ENCODE measurements at regions not wholly inside any gene's neighbourhood (a gene's known extent, or its start where the extent isn't known, plus 50 kb on each side); places are given as distances from the start of the nearest gene placed in this dataset.

- no peak for DNase-seq (ENCODE audit: low read depth)
Observed at GRCh38 chr7:25787336-25787735, 364.7 kb upstream of the NFE2L3 start.

GRCh38 chr7:25788371-25788770 lies 363.6 kb upstream of the NFE2L3 start:
- no peak overlapping the region for H3K4me3 ChIP-seq (ENCODE audit: low read length)
- no peak for TF ChIP-seq CTCF (conservative IDR thresholded peaks at IDR 0.05; ENCODE audit: low read length)
- DNase-seq (ENCODE audit: low read depth), result no peak

More at GRCh38 chr7:25787336-25787735, 364.7 kb upstream of the NFE2L3 start:
- no peak overlapping the region for H3K4me3 ChIP-seq (ENCODE audit: low read length)
- TF ChIP-seq CTCF (conservative IDR thresholded peaks at IDR 0.05; ENCODE audit: low read length), result no peak

- no peak for DNase-seq (ENCODE audit: low read depth)
- no peak overlapping the region for H3K4me3 ChIP-seq (ENCODE audit: low read length)
- no peak for TF ChIP-seq CTCF (conservative IDR thresholded peaks at IDR 0.05; ENCODE audit: low read length)
Observed at GRCh38 chr7:25788961-25789620, 362.9 kb upstream of the NFE2L3 start.

- TF ChIP-seq CTCF (conservative IDR thresholded peaks at IDR 0.05; ENCODE audit: low read length), result no peak
- DNase-seq (ENCODE audit: low read depth), result no peak
- H3K4me3 ChIP-seq (ENCODE audit: low read length), result no peak overlapping the region
Observed at GRCh38 chr7:25789701-25790640, 362.0 kb upstream of the NFE2L3 start.

- H3K4me3 ChIP-seq (ENCODE audit: low read length), result no peak overlapping the region
- DNase-seq (ENCODE audit: low read depth), result no peak
- no peak for TF ChIP-seq CTCF (conservative IDR thresholded peaks at IDR 0.05; ENCODE audit: low read length)
Observed at GRCh38 chr7:25790963-25791362, 361.0 kb upstream of the NFE2L3 start.

GRCh38 chr7:25792586-25792985 lies 359.4 kb upstream of the NFE2L3 start:
- no peak overlapping the region for H3K4me3 ChIP-seq (ENCODE audit: low read length)
- no peak for TF ChIP-seq CTCF (conservative IDR thresholded peaks at IDR 0.05; ENCODE audit: low read length)
- DNase-seq (ENCODE audit: low read depth), result no peak
